WTC11 (cell line): ENCODE measurements at regions not wholly inside any gene's neighbourhood (a gene's known extent, or its start where the extent isn't known, plus 50 kb on each side); places are given as distances from the start of the nearest gene placed in this dataset.
A peak's percentile ranks its signal among the peaks of the same experiment; 100 is the strongest.

Experiments
- ATAC-seq: fragments of 200-7000 bp; cut with Tn5 transposase; 2 replicates; pipeline ENCODE4 v1.10.0; 2021; ENCODE audit warnings: mild to moderate bottlenecking, moderate library complexity
- CTCF ChIA-PET: fragments of 300-600 bp; sonication (Branson Sonifier 250); formaldehyde crosslinking; loops from one replicate; lab custom pipeline; 2021; ENCODE audit warnings: antibody characterized with exemption; lab: Charles Lee
- POLR2A ChIA-PET: fragments of 350-600 bp; sonication (Branson Sonifier 250); formaldehyde crosslinking; loops from one replicate; lab custom pipeline; 2021; ENCODE audit warnings: antibody characterized with exemption; lab: Charles Lee
- DNase-seq: peaks from one replicate; pipeline ENCODE4 v3.0.0; 2021; ENCODE audit warnings: low spot score
- H3K27ac Mint-ChIP-seq: 2 replicates; pipeline ENCODE4 v1.8.0; 2021; ENCODE audit warnings: mixed read lengths
- H3K27me3 Mint-ChIP-seq: 2 replicates; pipeline ENCODE4 v1.8.0; 2021; ENCODE audit warnings: low read depth, mild to moderate bottlenecking, moderate library complexity, mixed read lengths
- H3K36me3 Mint-ChIP-seq: 2 replicates; pipeline ENCODE4 v1.8.0; 2021; ENCODE audit warnings: mixed read lengths
- H3K4me1 Mint-ChIP-seq: 2 replicates; pipeline ENCODE4 v1.8.0; 2022; ENCODE audit warnings: mixed read lengths
- H3K4me3 Mint-ChIP-seq: 2 replicates; pipeline ENCODE4 v1.8.0; 2021; ENCODE audit warnings: mild to moderate bottlenecking, moderate library complexity, mixed read lengths
- H3K9me3 Mint-ChIP-seq: 2 replicates; pipeline ENCODE4 v1.8.0; 2021; ENCODE audit warnings: mixed read lengths
- ATF1 ChIP-seq: sonication (generic); formaldehyde crosslinking; IDR thresholded peaks from 2 replicates; pipeline ENCODE4 v1.8.1; 2023; ENCODE audit warnings: mild to moderate bottlenecking, moderate library complexity, missing genetic modification reagents
- E2F4 ChIP-seq: sonication (generic); formaldehyde crosslinking; IDR thresholded peaks from 2 replicates; pipeline ENCODE4 v1.8.1; 2022; ENCODE audit warnings: low read depth, mild to moderate bottlenecking, moderate library complexity, missing genetic modification reagents, borderline replicate concordance
- ELF4 ChIP-seq: sonication (generic); formaldehyde crosslinking; IDR thresholded peaks from 2 replicates; pipeline ENCODE4 v1.8.1; 2022; ENCODE audit warnings: low read depth, mild to moderate bottlenecking, moderate library complexity, missing genetic modification reagents
- ESRRA ChIP-seq: sonication (generic); formaldehyde crosslinking; IDR thresholded peaks from 2 replicates; pipeline ENCODE4 v1.8.1; 2022; ENCODE audit warnings: mild to moderate bottlenecking, missing genetic modification reagents, borderline replicate concordance
- GRHL2 ChIP-seq: fragments of 250-450 bp; sonication (Bioruptor Pico); IDR thresholded peaks from 2 replicates; pipeline ENCODE4 v1.8.0; 2022; ENCODE audit warnings: mild to moderate bottlenecking, moderate library complexity; ENCODE audit not compliant: insufficient replicate concordance, severe bottlenecking
- HMGA2 ChIP-seq: fragments of 250-450 bp; sonication (Bioruptor Pico); IDR thresholded peaks from 2 replicates; pipeline ENCODE4 v1.4.0; 2021; ENCODE audit warnings: mild to moderate bottlenecking, moderate library complexity
- NFATC4 ChIP-seq: fragments of 250-450 bp; sonication (Bioruptor Pico); IDR thresholded peaks from 2 replicates; pipeline ENCODE4 v1.9.0; 2021; ENCODE audit warnings: mild to moderate bottlenecking
- NR1H2 ChIP-seq: sonication (generic); formaldehyde crosslinking; IDR thresholded peaks from 2 replicates; pipeline ENCODE4 v1.9.0; 2021; ENCODE audit warnings: mild to moderate bottlenecking, moderate library complexity, missing genetic modification reagents
- NR2C2 ChIP-seq: sonication (generic); formaldehyde crosslinking; IDR thresholded peaks from 2 replicates; pipeline ENCODE4 v1.8.0; 2022; ENCODE audit warnings: mild to moderate bottlenecking, missing genetic modification reagents
- SMAD3 ChIP-seq: sonication (generic); formaldehyde crosslinking; IDR thresholded peaks from 2 replicates; pipeline ENCODE4 v1.8.0; 2022; ENCODE audit warnings: missing genetic modification reagents, mild to moderate bottlenecking, borderline replicate concordance
- TCF7 ChIP-seq: sonication (generic); formaldehyde crosslinking; IDR thresholded peaks from 2 replicates; pipeline ENCODE4 v1.8.0; 2022; ENCODE audit warnings: mild to moderate bottlenecking, low read depth, missing genetic modification reagents, moderate library complexity
- TP53 ChIP-seq: sonication (generic); formaldehyde crosslinking; IDR thresholded peaks from 2 replicates; pipeline ENCODE4 v1.8.1; 2023; ENCODE audit warnings: mild to moderate bottlenecking, missing genetic modification reagents
- ZBTB43 ChIP-seq: sonication (generic); formaldehyde crosslinking; IDR thresholded peaks from 2 replicates; pipeline ENCODE4 v1.8.1; 2023; ENCODE audit warnings: mild to moderate bottlenecking, missing genetic modification reagents
- ZMAT4 ChIP-seq: fragments of 250-450 bp; sonication (Bioruptor Pico); IDR thresholded peaks from 2 replicates; pipeline ENCODE4 v1.9.0; 2021; ENCODE audit warnings: mild to moderate bottlenecking
- ZNF121 ChIP-seq: sonication (generic); formaldehyde crosslinking; IDR thresholded peaks from 2 replicates; pipeline ENCODE4 v1.8.0; 2023; ENCODE audit warnings: missing genetic modification reagents
- ZNF138 ChIP-seq: sonication (generic); formaldehyde crosslinking; conservative IDR thresholded peaks from 2 replicates; pipeline ENCODE4 v1.8.1; 2022; ENCODE audit warnings: mild to moderate bottlenecking, moderate library complexity, missing genetic modification reagents
- ZNF232 ChIP-seq: sonication (generic); formaldehyde crosslinking; IDR thresholded peaks from 2 replicates; pipeline ENCODE4 v1.8.0; 2022; ENCODE audit warnings: mild to moderate bottlenecking, missing genetic modification reagents
- TF ChIP-seq, protein P1 (sequence below): sonication (generic); formaldehyde crosslinking; IDR thresholded peaks from 2 replicates; pipeline ENCODE4 v1.8.0; 2022; ENCODE audit warnings: mild to moderate bottlenecking, missing genetic modification reagents
- TF ChIP-seq, protein P2 (sequence below): sonication (generic); formaldehyde crosslinking; IDR thresholded peaks from 2 replicates; pipeline ENCODE4 v1.8.1; 2022; ENCODE audit warnings: mild to moderate bottlenecking, moderate library complexity, missing genetic modification reagents
- TF ChIP-seq, protein P3 (sequence below): fragments of 250-450 bp; sonication (Bioruptor Pico); IDR thresholded peaks from 2 replicates; pipeline ENCODE4 v1.9.0; 2021; ENCODE audit warnings: mild to moderate bottlenecking
- TF ChIP-seq, protein P4 (sequence below): sonication (generic); formaldehyde crosslinking; IDR thresholded peaks from 2 replicates; pipeline ENCODE4 v1.8.0; 2022; ENCODE audit warnings: mild to moderate bottlenecking, missing genetic modification reagents

GRCh38 chr5:38143384-38143783, 115.0 kb upstream of the EGFLAM start (continued):
- TF ChIP-seq, protein P1, sequence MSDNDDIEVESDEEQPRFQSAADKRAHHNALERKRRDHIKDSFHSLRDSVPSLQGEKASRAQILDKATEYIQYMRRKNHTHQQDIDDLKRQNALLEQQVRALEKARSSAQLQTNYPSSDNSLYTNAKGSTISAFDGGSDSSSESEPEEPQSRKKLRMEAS: no peak
- TF ChIP-seq, protein P2, sequence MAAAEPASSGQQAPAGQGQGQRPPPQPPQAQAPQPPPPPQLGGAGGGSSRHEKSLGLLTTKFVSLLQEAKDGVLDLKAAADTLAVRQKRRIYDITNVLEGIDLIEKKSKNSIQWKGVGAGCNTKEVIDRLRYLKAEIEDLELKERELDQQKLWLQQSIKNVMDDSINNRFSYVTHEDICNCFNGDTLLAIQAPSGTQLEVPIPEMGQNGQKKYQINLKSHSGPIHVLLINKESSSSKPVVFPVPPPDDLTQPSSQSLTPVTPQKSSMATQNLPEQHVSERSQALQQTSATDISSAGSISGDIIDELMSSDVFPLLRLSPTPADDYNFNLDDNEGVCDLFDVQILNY (CRISPR knock-in tag): no peak
- TF ChIP-seq ZBTB43: no peak
- no peak for TF ChIP-seq NFATC4
- no peak for TF ChIP-seq ZNF232 (CRISPR knock-in tag)
- TF ChIP-seq, all 79 proteins: peak for 0

DNA sequence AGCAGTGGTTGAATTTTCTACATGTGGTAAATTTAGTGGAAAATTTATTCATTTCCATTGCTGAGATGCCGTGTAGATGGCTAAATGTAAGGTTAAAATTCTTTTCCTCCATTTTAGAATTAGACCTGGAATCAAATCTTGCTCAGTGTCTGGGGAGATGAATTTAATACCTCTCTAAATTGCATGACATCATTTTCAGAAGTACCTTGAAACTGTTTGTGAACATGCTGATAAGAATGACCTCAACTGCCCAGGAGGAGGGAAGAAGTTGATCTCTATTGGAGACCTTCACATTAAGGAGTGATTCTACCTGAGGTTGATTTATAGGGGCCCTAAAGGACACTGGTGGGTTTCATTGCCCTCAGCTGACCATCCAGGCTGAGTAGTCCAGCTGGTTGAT, 116.7 kb upstream of the EGFLAM start:
- no peak for TF ChIP-seq NR2C2 (CRISPR knock-in tag)
- TF ChIP-seq TCF7 (CRISPR knock-in tag): no peak
- TF ChIP-seq ZMAT4 (CRISPR knock-in tag): no peak
- TF ChIP-seq NR1H2 (CRISPR knock-in tag): no peak
- no peak for TF ChIP-seq HMGA2 (CRISPR knock-in tag)
- TF ChIP-seq GRHL2 (CRISPR knock-in tag): no peak
- TF ChIP-seq ESRRA (CRISPR knock-in tag): no peak
- Mint-ChIP-seq H3K9me3 (peaks cover 8% of the 10 kb centered on the region; the same call in 1 of the 2 replicates), H3K36me3 (no peaks in the 10 kb centered on the region), H3K27ac (no peak overlapping the region), H3K4me3 (no peak overlapping the region), H3K27me3 (no peaks in the 10 kb centered on the region), H3K4me1 (no peaks in the 10 kb centered on the region)
- CTCF ChIA-PET: no interaction called here
- ATAC-seq: no peak
- no peak for DNase-seq
- POLR2A ChIA-PET: no interaction called here

DNA sequence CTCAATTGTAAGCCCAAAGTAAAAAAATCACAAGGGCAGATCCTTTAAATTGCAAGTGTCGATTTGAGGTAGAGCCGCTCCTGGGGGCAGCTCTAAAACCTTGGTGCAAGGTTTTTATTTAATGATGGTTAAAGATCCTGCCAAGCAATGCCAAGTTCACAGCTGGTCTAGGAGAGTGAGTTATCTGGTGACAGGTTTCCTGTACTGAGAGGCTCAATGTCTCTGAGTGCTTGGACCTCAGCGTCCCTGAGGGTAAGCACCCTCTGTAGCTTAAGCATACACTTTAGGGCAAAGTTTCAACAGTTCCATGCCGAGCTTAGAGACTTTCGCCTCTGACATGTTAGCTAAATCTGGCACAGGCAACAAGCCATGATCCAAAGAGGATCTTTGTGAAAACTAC, 119.8 kb upstream of the EGFLAM start:
- ChIA-PET POLR2A (no interaction called here), CTCF (interaction anchor here (0.8 kb wide), 1 partner anchor 55 kb away, joined by 3 read pairs; no protein-coding TSS in a partner anchor)
- Mint-ChIP-seq H3K4me3 (no peak overlapping the region), H3K4me1 (peaks cover 15% of the 10 kb centered on the region), H3K9me3 (peaks cover 8% of the 10 kb centered on the region; the same call in 1 of the 2 replicates), H3K36me3 (no peaks in the 10 kb centered on the region), H3K27ac (no peak overlapping the region), H3K27me3 (no peaks in the 10 kb centered on the region; the same call in 1 of the 2 replicates)
- no peak for ATAC-seq
- no peak for DNase-seq
- TF ChIP-seq ELF4 (CRISPR knock-in tag): no peak
- TF ChIP-seq, protein P3, sequence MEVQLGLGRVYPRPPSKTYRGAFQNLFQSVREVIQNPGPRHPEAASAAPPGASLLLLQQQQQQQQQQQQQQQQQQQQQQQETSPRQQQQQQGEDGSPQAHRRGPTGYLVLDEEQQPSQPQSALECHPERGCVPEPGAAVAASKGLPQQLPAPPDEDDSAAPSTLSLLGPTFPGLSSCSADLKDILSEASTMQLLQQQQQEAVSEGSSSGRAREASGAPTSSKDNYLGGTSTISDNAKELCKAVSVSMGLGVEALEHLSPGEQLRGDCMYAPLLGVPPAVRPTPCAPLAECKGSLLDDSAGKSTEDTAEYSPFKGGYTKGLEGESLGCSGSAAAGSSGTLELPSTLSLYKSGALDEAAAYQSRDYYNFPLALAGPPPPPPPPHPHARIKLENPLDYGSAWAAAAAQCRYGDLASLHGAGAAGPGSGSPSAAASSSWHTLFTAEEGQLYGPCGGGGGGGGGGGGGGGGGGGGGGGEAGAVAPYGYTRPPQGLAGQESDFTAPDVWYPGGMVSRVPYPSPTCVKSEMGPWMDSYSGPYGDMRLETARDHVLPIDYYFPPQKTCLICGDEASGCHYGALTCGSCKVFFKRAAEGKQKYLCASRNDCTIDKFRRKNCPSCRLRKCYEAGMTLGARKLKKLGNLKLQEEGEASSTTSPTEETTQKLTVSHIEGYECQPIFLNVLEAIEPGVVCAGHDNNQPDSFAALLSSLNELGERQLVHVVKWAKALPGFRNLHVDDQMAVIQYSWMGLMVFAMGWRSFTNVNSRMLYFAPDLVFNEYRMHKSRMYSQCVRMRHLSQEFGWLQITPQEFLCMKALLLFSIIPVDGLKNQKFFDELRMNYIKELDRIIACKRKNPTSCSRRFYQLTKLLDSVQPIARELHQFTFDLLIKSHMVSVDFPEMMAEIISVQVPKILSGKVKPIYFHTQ (CRISPR knock-in tag): no peak

DNA sequence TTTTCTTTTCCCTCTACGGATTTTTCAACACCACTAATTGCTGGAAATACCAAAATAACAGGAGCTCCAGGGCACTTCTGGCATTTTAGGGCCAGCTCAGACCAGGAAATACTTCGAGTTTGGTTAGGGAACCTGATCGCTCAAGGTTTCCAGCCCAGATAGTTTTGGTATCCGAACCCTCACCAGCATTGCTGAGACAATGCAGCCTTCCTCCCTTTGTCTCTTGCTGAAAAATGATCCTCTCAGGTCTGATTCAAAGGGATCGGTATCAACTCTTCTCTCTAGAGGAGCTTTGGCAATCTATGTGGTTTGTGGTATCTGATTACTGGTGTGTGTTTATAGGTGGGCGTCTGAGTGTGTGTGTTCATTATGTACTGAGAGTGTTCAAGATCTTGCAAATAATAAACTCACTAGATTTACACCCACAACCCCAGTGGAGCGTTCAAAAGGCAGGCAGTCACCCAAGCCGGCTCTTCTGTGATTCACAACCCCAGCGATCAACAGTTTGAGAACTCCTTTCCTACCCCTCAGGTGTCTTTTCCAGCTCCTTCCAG, 122.8 kb upstream of the EGFLAM start:
- TF ChIP-seq E2F4 (CRISPR knock-in tag) (no peak), SMAD3 (no peak), ZNF121 (no peak), ATF1 (CRISPR knock-in tag) (no peak), TP53 (CRISPR knock-in tag) (no peak), ZNF138 (CRISPR knock-in tag) (no peak)
- TF ChIP-seq, protein P4, sequence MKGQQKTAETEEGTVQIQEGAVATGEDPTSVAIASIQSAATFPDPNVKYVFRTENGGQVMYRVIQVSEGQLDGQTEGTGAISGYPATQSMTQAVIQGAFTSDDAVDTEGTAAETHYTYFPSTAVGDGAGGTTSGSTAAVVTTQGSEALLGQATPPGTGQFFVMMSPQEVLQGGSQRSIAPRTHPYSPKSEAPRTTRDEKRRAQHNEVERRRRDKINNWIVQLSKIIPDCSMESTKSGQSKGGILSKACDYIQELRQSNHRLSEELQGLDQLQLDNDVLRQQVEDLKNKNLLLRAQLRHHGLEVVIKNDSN (CRISPR knock-in tag): no peak
- H3K4me3 Mint-ChIP-seq: no peak overlapping the region
- H3K36me3 Mint-ChIP-seq: no peaks in the 10 kb centered on the region
- POLR2A ChIA-PET: interaction anchor here (0.6 kb wide), 1 partner anchor 735 kb away, joined by 6 read pairs; no protein-coding TSS in a partner anchor
- peaks cover 21% of the 10 kb centered on the region for H3K4me1 Mint-ChIP-seq
- no peaks in the 10 kb centered on the region; the same call in 1 of the 2 replicates for H3K27me3 Mint-ChIP-seq
- H3K27ac Mint-ChIP-seq: peak overlapping the region; percentile 23; the same call in 1 of the 2 replicates
- H3K9me3 Mint-ChIP-seq: peaks cover 8% of the 10 kb centered on the region; the same call in 1 of the 2 replicates
- CTCF ChIA-PET: no interaction called here
- ATAC-seq: peak; percentile 56
- no peak for DNase-seq
